GM19463 (cell line): ENCODE measurements at regions not wholly inside any gene's neighbourhood (a gene's known extent, or its start where the extent isn't known, plus 50 kb on each side); places are given as distances from the start of the nearest gene placed in this dataset.
"Not testable (repeated sequence)": the region's sequence is repeated elsewhere in the genome, so short reads cannot be mapped to it uniquely, and the experiment has no call there.

Experiments used
- ATAC-seq: cut with Tn5 transposase; IDR thresholded peaks from one replicate; pipeline ENCODE4 v1.9.1; 2021; ENCODE audit warnings: mild to moderate bottlenecking, moderate library complexity; ENCODE audit not compliant: unreplicated experiment

DNA sequence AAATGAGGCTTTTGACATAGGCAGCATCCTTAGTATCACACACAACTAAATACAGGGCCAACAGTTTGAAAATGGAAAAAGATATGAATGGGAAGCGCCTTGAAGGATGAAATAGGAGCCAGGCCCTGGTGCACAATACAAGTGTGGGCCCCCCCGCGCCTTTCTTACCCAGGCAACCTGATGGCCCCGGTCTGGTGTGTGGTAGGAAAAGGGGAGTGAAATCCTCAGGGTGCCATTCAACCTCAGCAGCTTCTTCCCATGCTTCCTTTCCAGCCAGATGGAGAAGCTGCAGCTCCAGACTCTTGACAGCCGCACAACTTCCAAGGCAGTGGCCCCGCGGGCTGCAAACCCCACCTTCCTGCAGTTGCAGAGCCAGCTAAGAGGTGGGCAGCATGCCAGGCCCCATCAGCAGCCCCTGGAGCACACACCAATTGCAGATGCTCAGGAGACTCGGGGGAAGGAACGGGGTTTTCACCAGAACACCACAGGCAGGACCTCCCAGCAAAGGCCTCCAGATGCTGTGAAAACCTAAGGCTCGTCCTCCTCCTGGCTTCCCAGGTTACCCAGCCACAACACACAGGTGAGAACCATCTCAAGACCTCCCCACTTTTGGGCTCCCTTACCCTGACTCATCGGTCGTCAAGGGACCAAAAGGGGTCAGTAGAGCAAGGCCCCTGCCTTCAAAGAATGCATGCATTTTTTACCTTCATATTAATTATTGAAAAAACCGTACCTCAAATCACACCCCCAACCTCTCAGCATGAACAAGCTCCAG is 101.6 kb downstream of the CPN2 start:
- no peak for ATAC-seq

DNA sequence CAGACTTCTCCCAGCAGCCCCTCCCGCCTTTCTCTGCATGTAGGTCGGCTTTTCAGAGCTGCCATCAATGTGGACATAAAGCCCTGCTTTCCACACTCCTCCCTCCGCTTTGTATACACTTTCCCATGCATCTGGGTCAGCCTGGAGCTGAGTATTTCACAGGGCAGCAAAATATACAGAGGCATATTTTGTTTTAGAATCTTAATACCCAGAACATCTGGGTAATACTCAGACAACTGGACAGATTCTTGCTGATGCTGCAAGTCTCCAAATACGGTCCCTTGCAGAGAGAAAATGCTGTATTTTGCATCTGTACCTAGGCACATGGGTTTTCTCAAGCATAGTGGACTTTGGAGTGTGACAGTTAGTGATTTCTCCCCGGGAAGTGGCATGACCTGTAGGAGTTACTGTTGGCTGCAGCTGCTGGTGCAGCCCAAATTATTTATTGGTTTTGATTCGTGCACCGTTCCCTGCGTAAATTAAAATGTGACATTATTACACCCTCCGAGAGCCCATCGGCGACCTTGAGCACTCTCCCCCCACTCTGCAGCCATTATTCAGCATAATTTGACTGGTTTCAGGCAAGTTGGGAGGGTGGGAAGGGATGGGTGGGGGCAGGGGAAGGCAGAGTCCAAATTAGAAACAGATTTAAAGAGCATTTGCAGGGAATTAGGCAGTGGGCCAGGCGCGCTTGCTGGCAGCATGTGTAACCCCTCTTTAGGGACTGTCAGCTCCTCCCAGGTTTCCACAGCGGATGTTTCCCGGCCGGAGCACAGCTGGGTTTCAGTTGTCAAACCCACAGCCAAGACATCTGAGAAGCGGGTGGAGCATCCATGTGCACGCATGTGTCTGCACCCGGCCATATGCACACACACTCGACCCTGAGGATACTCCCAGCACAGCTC is 100.8 kb downstream of the CPN2 start:
- no peak for ATAC-seq

DNA sequence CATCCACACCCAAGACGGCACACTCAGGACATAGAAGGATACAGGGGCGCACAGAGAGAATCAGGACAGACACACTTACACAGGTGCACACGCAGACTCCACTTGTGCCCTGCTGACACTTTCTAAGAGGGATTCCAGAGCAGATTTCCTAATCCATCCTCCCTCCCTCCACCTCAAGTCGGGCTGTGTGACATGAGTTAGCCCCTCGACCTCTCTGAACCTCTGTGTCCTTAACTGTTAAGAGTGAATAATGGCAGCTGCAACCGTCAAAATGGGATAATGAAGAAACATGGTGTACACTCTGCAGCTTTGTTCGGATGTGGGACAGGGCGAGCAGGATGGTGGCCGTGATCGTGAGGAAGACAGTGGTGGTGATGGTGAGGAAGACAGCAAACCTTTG is 100.1 kb downstream of the CPN2 start:
- ATAC-seq = no peak

DNA sequence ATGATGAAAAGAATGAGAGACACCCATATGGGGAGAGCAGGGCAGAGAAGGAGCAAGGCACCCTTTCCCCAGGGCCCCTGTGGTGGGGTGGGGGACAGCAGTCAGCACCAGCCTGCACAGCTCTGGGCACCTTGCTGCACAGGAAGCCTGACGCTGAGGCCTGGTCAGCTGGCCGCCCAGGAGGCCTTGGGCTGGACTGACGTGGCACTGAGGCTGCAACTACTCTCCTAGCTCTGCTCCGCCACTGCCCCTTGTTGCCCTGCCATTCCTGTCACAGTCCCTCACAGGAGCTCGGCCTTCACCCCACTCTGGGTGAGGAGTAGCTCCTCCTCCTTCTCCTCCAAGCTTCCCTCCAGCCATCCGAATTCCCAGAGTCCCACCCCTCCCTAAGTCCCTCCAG is 99.7 kb downstream of the CPN2 start:
- no peak for ATAC-seq

DNA sequence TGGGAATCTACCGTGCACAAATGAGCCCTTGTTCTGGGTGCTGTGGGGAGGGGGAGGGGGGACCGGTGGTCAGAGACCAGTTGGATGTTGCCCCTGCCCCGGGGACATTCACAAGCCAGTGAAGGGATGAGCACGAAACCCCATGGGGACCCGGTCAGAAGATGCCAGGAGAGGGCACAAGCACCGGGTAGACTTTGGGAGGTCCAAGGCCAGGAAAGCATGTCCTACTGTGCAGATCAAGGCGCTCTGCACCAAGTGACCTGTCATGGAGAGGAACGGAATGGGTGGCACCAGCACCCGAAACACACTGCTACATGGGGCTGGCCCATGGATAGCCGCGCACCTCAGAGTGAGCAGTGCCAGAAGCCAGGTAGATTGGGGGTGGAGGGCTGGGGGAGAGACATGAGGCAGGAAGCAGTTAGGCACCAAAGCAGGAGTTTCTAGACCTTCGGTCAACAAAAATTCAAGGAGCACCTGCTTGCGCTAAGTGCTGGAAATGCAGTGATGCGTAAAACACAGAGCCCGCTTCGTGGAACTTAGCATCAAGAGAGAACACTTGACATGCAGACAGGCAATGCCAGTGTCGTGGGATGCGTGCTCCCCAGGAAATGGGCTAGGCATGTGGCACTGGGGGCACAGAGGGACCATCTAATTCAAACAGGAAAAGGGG is 99.1 kb downstream of the CPN2 start:
- ATAC-seq = no peak

DNA sequence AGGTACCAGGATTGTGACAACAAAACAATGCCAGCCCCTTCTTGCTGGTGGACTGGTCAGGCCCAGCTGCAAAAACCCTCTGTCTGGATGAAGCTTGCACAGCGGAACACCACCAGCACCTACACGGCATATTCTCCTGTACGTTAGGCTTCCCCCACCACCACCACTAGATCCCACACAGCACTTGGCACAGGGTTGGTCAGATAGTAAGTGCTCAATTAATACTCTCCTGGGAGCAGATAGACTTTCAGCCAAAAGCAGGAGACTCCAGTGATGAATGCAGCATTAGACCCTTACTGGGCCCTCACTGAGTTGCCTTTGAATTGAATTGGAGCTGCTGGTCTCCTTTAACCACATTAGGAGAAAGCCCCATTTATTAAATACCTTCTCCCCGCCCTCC is 97.9 kb downstream of the CPN2 start:
- no peak for ATAC-seq

DNA sequence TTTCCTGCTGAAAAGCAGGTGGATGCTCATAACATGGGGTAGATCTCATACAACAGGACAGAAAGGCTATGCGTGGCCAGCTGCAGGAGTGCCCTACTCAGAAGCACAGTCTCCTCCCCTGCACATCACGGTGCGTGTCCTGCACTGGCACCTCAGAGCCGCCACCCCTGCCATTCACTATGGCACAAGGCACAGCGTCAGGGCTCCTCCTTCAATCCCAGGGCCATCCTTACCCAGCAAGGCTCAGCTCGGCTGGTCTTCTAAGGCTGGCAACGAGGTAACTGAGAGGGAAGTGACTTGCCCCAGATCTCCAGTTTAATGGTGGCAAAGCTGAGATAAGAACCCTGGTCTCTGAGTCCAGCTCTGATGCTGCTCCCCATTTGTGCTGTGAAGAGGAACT is 97.1 kb downstream of the CPN2 start:
- no peak for ATAC-seq

DNA sequence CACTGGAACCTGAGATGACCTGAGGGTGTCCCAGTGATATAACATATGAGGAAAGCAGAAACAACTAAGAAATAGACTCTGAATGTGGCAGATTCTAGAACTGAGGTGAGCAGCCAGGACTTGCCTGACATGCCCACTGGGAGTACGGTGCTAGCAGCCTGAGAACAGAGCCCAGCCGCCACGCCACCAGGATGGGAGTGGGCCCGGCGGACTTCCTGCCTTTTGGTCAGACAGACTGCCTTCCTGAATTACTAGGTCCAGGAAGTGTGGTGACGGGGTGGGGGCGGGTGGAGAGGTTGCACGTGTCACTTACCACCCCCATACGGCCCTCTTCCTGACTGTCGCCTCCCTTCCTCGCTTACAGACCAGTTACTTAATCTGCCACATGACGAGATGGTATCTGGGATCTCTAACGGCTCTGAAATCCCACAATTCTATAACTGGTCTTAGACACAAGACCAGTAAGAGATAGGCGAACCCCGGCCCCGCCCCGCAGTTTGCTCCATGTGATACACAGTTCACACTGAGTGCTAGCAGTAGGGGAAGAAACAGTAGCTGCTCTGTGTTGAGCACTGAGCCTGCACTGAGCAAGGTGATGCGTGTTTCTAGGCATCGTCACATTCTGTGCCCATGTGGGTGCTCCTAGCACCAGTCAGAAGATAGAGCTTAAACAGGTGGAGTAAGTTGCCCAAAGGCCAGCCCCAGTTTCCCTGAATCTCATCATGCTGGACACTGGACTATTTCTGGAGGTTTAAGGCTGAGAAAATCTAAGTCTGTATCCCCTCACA is 95.7 kb downstream of the CPN2 start:
- peak; percentile 53 for ATAC-seq

DNA sequence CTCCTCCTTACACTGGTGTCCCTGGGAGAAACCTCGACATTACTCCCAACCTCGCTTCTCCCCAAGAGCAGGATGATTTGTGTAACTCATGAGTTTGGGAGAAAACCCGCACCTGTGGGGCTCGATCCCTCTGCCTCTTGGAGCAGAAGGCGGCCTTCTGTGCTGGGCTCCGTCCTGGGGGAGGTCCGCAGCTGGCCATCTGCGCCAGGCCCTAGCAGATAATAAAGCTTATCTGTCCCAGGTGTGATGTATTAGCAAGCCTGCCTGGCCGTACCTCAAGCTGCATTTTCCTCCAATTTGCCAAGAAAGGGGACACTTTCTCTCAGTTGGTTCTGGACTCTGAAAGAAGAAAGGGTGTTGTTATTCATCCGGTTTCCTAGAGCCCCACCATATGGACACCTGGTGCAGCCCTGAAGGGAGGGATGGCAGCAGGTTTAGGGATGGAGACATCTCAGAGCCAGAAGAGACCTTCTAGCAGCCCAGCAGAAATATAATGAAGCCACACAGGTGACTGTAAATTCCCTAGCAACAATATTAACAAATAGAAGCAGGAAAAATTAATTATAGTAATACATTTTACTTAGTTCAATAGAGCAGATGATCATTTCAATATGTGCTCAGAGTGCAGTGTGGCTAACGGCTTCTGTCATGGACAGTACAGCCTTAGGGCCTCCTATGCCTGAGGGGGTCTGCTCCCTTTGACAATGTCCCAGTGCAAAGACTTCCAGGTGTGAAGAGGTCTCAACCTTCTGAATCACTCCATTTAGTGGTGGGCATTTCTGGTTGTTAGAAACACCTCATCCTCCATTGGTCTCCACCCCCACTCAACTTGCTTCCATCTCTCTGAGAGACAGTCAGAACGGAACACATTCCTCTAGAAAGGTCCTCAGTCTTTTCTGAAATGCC is 94.8 kb downstream of the CPN2 start:
- no peak for ATAC-seq

DNA sequence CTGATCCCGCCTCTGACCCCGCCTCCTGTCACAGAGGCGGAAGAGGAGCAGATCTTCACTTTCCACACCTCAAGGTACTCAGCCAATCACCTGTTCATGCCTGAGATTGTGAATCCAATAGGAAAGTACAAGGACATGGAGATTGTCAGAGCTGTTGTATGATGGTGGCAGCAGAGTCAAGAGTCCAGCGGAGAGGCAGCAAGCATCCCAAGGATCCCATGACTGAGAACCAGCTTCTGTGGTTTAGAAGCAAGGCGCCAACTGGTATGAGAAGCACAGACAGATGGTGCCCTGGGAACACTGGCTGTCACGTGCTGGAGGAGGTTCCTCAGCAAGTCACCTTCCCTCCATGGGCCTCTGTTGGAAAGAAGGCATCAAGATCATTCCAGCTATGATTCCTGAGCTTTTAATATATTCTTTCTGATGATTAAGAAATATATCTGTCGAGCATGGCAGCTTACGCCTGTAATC is 93.9 kb downstream of the CPN2 start:
- no peak for ATAC-seq

DNA sequence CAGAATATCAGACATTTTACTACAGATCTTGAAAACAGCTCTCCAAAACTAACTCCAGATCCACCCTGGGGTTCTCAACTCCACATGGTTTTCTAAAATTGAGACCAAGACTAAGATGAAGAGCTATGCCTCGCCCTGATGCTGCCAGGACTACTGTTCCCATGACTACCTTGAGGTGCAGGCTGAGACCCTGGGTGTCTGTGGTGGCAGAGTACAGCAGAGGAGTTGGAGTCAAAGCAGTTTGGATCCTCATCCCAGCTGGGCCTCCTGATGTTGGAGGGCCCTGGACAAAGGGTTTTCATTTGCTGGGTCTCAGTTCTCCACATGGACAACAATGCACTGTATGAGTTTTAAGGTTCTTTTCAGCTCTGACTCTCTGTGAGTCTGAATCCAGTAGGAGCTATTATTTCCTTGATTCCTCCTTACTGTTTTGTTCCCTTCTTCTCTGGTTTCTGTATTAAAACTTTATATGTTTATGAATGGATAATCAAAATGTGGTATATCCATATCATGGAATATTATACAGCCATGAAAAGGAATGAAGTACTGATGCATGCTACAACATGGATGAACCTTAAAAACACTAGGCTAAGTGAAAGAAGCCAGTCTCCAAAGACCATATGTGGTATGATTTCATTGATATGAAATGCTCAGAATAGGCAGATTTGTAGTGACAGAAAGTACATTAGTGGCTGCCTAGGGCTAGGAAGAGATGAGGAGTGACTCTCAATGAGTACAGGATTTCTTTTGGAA is 93.0 kb downstream of the CPN2 start:
- no peak for ATAC-seq

DNA sequence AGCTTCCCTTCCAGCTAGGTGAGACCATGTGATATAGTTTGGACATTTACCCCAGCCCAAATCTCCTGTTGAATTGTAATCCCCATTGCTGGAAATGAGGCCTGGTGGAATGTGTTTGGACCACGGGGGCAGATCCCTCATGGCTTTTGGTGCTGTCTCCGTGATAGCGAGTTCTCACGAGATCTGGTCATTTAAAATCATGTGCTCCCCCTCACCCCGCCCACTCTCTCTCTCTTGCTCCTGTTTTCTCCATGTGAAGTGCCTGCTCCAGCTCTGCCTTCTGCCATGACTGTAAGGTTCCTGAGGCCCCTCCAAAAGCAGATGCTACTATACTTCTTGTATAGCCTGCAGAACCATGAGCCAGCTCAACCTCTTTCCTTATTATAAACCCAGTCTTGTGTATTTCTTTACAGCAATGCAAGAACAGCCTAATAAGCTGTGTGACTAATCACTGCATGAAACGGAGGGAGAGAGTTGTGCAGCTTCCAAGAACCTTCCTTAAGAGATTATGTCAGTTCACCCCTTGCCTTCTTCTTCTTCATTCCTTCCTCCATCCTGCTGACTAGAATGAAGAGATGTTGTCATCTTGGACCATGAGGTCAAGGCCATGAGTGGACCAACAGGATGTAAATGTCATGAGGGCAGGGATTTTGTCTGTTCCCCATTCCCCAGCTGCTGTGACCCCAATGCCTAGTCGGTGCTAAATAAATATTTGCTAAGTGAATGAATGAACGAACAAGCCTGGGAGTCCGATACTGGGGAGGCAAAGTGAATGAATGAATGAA is 91.0 kb downstream of the CPN2 start:
- ATAC-seq = no peak

DNA sequence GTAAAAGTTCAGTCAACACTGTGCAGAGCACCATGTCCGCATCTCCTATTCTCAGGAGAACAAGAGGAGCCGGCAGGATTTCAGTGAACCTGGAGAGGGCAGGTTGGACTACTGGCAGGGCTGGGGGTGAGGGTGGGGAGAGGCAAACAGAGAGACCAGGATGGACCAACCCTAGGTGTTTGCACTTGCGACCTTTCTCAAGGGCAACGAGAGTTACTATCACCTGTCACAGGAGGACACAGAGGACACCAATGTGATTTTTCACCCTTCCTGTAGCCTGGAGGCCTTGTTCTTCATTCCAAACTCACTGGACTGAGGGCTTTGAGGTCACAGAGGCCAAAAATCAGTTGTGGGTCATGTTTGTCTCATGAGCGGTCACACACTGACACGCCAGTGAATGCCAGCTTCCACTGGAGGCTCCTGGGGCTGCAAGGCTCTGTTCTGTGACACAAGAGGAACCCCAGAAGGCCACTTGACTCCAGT is 89.5 kb downstream of the CPN2 start:
- no peak for ATAC-seq

DNA sequence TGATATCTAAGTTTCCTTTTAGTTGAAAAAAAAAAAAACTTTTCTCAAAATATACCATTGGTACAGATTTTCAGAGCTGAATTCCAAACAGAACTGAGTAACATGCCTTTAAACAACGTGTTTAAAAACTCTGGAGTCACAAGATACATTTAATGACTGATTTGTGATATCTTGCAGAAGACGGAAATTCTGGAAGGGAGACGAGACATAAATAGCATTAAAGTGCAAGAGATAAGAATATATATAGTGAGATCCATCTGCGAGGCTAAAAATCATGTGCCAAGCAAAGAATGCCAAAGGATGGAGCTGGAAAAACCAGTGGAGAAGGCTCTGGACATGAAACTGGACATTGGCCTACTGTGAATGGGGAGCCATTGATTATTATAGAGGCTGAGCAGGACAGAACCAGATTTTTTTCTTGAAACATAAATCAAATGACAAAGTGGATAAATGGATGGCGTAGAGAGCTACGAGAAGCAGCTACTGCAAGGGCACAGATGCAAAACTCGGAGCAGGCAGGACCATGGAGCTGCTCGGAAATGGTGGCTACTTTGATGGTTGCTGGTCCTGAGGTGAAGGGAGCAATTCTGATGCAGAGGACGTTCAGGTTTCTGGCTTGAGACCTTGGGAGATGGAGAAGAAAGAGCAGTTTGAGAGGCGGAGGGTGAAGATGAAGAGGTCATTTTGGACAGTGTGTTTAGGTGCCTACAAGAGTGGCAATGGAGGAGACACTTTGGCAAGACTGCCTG is 88.8 kb downstream of the CPN2 start:
- ATAC-seq = no peak

DNA sequence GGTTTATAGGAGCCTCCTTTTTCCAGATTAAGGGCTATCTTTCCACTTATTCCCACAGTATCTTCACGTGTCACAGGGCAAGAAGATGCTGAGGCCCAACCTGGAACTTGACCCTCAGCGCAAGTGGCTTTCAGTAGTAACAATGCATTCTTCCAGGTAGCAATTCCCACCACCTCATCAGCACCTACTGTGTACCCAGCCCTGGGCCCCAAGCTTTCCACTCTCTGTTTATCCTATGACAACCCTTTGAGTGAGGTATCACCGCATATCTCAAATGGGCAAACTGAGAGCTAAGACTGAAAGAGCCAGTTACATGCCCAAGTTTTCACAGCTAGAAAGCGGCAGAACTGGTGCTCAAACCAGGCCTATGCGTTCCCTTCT is 88.2 kb downstream of the CPN2 start:
- no peak for ATAC-seq

DNA sequence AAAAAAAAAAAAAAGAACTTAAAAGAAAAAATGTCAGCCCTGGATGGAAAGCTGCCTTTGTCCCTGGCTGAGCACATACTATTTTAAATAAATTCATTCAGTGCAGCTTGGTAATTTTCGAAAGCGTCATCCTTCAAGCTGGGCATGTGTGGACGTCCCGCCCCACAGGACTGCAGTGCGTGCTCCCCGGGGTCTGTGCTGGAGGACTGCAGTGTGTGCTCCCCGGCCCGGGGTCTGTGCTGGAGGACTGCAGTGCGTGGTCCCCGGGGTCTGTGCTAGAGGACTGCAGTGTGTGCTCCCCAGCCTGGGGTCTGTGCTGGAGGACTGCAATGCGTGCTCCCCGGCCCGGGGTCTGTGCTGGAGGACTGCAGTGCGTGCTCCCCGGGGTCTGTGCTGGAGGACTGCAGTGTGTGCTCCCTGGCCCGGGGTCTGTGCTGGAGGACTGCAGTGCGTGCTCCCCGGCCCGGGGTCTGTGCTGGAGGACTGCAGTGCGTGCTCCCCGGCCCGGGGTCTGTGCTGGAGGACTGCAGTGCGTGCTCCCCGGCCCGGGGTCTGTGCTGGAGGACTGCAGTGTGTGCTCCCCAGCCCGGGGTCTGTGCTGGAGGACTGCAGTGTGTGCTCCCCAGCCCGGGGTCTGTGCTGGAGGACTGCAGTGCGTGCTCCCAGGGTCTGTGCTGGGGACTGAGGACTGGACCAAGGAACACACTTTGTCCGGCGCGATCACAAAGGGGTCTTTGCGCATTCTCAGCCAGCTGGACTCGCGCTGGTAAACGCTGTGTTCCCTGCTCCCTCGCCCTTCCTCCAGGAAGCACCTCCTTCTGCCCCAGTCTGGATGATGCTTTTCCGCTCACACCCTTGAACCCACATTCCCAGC is 86.3 kb downstream of the CPN2 start:
- ATAC-seq = not testable (repeated sequence)
